ENCODE measurements at regions not wholly inside any gene's neighbourhood (a gene's known extent, or its start where the extent isn't known, plus 50 kb on each side); places are given as distances from the start of the nearest gene placed in this dataset.

DNA sequence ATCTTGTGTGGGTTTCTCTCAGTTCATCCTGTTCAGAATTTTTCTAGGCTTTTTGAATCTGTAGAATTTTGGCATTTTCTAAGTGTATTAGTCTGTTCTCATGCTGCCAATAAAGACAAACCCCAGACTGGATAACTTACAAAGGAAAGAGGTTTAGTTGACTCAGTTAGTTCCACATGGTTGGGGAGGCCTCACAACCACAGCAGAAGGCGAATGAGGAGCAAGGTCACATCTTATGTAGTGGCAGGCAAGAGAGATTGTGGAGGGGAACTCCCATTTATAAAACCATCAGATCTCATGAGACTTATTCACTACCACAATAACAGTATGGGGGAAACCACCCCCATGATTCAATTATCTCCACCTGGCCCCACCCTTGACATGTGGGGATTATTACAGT, 199.2 kb downstream of the ST6GAL2 start:
- TF ChIP-seq, protein P1, sequence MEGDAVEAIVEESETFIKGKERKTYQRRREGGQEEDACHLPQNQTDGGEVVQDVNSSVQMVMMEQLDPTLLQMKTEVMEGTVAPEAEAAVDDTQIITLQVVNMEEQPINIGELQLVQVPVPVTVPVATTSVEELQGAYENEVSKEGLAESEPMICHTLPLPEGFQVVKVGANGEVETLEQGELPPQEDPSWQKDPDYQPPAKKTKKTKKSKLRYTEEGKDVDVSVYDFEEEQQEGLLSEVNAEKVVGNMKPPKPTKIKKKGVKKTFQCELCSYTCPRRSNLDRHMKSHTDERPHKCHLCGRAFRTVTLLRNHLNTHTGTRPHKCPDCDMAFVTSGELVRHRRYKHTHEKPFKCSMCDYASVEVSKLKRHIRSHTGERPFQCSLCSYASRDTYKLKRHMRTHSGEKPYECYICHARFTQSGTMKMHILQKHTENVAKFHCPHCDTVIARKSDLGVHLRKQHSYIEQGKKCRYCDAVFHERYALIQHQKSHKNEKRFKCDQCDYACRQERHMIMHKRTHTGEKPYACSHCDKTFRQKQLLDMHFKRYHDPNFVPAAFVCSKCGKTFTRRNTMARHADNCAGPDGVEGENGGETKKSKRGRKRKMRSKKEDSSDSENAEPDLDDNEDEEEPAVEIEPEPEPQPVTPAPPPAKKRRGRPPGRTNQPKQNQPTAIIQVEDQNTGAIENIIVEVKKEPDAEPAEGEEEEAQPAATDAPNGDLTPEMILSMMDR (IDR thresholded peaks at IDR 0.05): no peak
- no peak for TF ChIP-seq POLR2A (IDR thresholded peaks at IDR 0.05)

Data from lower leg skin (tissue), 3 donors.